ENCODE measurements at regions not wholly inside any gene's neighbourhood (a gene's known extent, or its start where the extent isn't known, plus 50 kb on each side); places are given as distances from the start of the nearest gene placed in this dataset.

DNA sequence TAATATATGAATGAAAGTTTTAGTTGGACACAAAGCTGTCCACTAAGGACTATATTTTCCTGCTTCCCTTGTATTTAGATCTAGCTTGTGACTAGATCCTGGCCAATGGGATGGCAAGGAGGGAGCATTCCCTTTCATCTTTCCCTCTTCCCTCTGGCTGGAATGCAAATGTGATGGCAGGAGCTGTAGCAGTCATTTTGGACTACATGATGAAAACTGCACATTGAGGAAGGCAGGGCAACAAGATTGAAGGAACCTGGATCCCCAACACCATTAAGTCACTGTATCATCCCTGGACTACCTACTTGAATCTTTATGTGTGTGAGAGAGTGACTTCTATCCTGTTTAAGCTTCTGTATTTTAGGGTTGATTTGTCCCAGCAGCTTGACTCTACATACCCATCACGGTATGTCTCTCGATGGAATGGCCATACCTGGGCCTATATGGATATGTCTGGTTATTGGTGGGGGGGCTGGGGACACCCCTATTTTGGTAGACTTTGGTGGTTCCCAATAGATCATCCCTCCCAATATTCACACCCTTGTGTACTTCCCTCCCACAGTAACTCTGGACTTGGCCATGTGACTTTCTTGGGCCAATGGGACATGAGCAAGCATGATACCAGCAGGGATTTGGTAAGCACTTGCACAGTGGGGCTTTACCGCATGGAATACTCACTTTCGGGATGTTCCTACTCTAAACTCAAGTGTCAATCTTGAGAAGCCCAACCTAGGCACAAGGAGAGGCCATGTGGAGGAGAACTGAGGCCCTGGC lies 128.5 kb downstream of the VEGFA start:
- ATAC-seq, result no peak
- no peak for TF ChIP-seq ZNF70 (CRISPR knock-in tag; IDR thresholded peaks at IDR 0.05)
- TF ChIP-seq, protein P1, sequence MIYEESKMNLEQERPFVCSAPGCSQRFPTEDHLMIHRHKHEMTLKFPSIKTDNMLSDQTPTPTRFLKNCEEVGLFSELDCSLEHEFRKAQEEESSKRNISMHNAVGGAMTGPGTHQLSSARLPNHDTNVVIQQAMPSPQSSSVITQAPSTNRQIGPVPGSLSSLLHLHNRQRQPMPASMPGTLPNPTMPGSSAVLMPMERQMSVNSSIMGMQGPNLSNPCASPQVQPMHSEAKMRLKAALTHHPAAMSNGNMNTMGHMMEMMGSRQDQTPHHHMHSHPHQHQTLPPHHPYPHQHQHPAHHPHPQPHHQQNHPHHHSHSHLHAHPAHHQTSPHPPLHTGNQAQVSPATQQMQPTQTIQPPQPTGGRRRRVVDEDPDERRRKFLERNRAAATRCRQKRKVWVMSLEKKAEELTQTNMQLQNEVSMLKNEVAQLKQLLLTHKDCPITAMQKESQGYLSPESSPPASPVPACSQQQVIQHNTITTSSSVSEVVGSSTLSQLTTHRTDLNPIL (CRISPR knock-in tag; IDR thresholded peaks at IDR 0.05; ENCODE audit: low read depth), result no peak
- no peak for TF ChIP-seq ESRRG (CRISPR knock-in tag; IDR thresholded peaks at IDR 0.05)

GRCh38 chr6:43897571-43898302 lies 127.7 kb downstream of the VEGFA start:
- no peak for TF ChIP-seq ZFP3 (CRISPR knock-in tag; IDR thresholded peaks at IDR 0.05)
- TF ChIP-seq ZNF565 (CRISPR knock-in tag; conservative IDR thresholded peaks at IDR 0.05; ENCODE audit: low read depth), result no peak
- TF ChIP-seq TOX (CRISPR knock-in tag; IDR thresholded peaks at IDR 0.05; ENCODE audit: borderline replicate concordance), result no peak
- TF ChIP-seq, protein P1 (CRISPR knock-in tag; IDR thresholded peaks at IDR 0.05; ENCODE audit: low read depth), result no peak
- TF ChIP-seq RARB (CRISPR knock-in tag; IDR thresholded peaks at IDR 0.05), result no peak
- TF ChIP-seq, protein P2, sequence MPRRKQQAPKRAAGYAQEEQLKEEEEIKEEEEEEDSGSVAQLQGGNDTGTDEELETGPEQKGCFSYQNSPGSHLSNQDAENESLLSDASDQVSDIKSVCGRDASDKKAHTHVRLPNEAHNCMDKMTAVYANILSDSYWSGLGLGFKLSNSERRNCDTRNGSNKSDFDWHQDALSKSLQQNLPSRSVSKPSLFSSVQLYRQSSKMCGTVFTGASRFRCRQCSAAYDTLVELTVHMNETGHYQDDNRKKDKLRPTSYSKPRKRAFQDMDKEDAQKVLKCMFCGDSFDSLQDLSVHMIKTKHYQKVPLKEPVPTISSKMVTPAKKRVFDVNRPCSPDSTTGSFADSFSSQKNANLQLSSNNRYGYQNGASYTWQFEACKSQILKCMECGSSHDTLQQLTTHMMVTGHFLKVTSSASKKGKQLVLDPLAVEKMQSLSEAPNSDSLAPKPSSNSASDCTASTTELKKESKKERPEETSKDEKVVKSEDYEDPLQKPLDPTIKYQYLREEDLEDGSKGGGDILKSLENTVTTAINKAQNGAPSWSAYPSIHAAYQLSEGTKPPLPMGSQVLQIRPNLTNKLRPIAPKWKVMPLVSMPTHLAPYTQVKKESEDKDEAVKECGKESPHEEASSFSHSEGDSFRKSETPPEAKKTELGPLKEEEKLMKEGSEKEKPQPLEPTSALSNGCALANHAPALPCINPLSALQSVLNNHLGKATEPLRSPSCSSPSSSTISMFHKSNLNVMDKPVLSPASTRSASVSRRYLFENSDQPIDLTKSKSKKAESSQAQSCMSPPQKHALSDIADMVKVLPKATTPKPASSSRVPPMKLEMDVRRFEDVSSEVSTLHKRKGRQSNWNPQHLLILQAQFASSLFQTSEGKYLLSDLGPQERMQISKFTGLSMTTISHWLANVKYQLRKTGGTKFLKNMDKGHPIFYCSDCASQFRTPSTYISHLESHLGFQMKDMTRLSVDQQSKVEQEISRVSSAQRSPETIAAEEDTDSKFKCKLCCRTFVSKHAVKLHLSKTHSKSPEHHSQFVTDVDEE (CRISPR knock-in tag; IDR thresholded peaks at IDR 0.05), result no peak
- no peak for TF ChIP-seq ZC3H10 (CRISPR knock-in tag; IDR thresholded peaks at IDR 0.05)
- no peak for TF ChIP-seq PPARA (CRISPR knock-in tag; IDR thresholded peaks at IDR 0.05; ENCODE audit: borderline replicate concordance)
- no peak for TF ChIP-seq OSR1 (CRISPR knock-in tag; IDR thresholded peaks at IDR 0.05)
- ATAC-seq, result no peak

DNA sequence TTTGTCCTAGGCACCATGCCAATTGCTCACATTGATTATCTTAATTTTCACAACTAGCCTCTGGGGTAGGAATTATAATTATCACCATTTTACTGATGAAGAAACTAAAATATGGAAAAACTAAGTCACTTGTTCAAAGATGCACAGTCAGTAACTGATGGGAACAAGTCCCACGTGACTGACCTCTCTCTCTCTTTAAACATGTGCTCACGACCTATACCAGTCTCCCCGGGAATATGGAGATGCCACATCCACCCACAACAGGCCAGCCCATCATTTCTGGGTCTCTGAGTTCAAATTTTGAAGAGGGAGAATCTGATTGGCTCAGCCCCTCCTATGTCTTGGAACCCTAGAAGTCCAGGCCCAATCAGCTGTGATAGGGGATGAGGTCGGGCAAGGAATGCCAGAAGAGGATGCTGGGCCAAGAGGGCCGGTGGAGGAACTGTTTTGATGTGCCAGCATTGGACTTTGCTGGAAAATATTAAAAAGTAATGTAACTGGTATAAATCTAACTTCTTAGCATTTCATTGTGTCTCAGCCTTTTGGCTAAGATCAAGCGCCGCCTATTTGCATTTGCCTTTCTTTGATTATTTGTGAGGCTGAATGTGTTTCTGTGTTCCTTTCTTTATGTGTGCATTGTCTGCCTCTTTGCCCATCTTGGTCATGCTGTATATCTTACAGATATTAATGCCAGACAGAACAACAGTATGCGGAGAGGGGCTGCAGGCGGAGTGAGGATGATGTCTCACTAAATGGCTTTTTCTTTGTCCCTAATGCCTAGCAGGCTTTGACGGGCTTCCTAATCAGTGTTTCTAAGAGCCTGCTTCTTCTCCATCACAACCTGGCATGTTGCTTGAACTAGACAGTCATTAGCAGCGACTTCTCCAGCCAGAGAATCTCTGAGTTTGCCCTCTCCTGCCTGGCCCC lies 126.6 kb downstream of the VEGFA start:
- TF ChIP-seq, protein P2 (CRISPR knock-in tag; IDR thresholded peaks at IDR 0.05), result no peak
- no peak for TF ChIP-seq CSRNP3 (CRISPR knock-in tag; IDR thresholded peaks at IDR 0.05)
- TF ChIP-seq PPARA (CRISPR knock-in tag; IDR thresholded peaks at IDR 0.05; ENCODE audit: borderline replicate concordance), result no peak
- TF ChIP-seq OSR1 (CRISPR knock-in tag; IDR thresholded peaks at IDR 0.05), result no peak
- TF ChIP-seq ZNF565 (CRISPR knock-in tag; conservative IDR thresholded peaks at IDR 0.05; ENCODE audit: low read depth), result no peak
- no peak for ATAC-seq
